HepG2 (cell line): ENCODE measurements at regions not wholly inside any gene's neighbourhood (a gene's known extent, or its start where the extent isn't known, plus 50 kb on each side); places are given as distances from the start of the nearest gene placed in this dataset.

ENCODE experiments used
- ATF2 ChIP-seq: sonication (generic); formaldehyde crosslinking; IDR thresholded peaks from 2 replicates; pipeline ENCODE4 v1.4.0; 2020; ENCODE audit warnings: missing genetic modification reagents
- EZH2 ChIP-seq: conservative IDR thresholded peaks from 2 replicates; pipeline ENCODE4 v1.6.1; 2012; ENCODE audit warnings: mild to moderate bottlenecking, low read depth, low read length, moderate library complexity
- FOXC1 ChIP-seq: sonication (generic); formaldehyde crosslinking; IDR thresholded peaks from 2 replicates; pipeline ENCODE4 v1.8.0; 2022; ENCODE audit warnings: mild to moderate bottlenecking, missing genetic modification reagents, borderline replicate concordance
- GLI4 ChIP-seq: sonication (generic); formaldehyde crosslinking; IDR thresholded peaks from 2 replicates; pipeline ENCODE4 v1.5.1; 2020; ENCODE audit warnings: missing genetic modification reagents, mild to moderate bottlenecking, moderate library complexity, borderline replicate concordance
- GRHL1 ChIP-seq: sonication (generic); formaldehyde crosslinking; conservative IDR thresholded peaks from 2 replicates; pipeline ENCODE4 v1.8.0; 2022; ENCODE audit warnings: missing genetic modification reagents
- IRF2 ChIP-seq: IDR thresholded peaks from 2 replicates; pipeline ENCODE4 v1.6.1; 2018; ENCODE audit warnings: missing genetic modification reagents, missing compliant biosample characterization
- LBX2 ChIP-seq: sonication (generic); formaldehyde crosslinking; IDR thresholded peaks from 2 replicates; pipeline ENCODE4 v1.5.0; 2020; ENCODE audit warnings: missing genetic modification reagents, mild to moderate bottlenecking, borderline replicate concordance
- MTF1 ChIP-seq: sonication (generic); formaldehyde crosslinking; IDR thresholded peaks from 2 replicates; pipeline ENCODE4 v1.5.0; 2020; ENCODE audit warnings: missing genetic modification reagents
- MXI1 ChIP-seq: IDR thresholded peaks from 3 replicates; pipeline ENCODE4 v1.6.1; 2012; ENCODE audit warnings: low read depth, low read length, inconsistent platforms, borderline replicate concordance
- MYNN ChIP-seq: sonication (generic); formaldehyde crosslinking; IDR thresholded peaks from 2 replicates; pipeline ENCODE4 v1.4.0; 2020; ENCODE audit warnings: mild to moderate bottlenecking, low read depth, missing genetic modification reagents
- NCOA2 ChIP-seq: sonication (generic); formaldehyde crosslinking; IDR thresholded peaks from 2 replicates; pipeline ENCODE4 v1.8.0; 2022; ENCODE audit warnings: inconsistent platforms
- RBFOX2 ChIP-seq: fragments of 200-400 bp; formaldehyde crosslinking; IDR thresholded peaks from 2 replicates; pipeline ENCODE4 v1.6.1; 2017; ENCODE audit warnings: low read depth, mild to moderate bottlenecking, low read length
- REPIN1 ChIP-seq: sonication (generic); formaldehyde crosslinking; IDR thresholded peaks from 2 replicates; pipeline ENCODE4 v1.8.0; 2022; ENCODE audit warnings: missing genetic modification reagents, low read depth, mild to moderate bottlenecking, borderline replicate concordance
- U2AF2 ChIP-seq: fragments of 200-400 bp; formaldehyde crosslinking; IDR thresholded peaks from 2 replicates; pipeline ENCODE4 v1.6.1; 2017; ENCODE audit warnings: low read depth, mild to moderate bottlenecking, low read length
- USF2 ChIP-seq, 2 experiments: sonication (generic) in 1 of 2; formaldehyde crosslinking in 1 of 2; IDR thresholded peaks; 2 replicates each; pipeline versions ENCODE4 v1.5.1 to v1.6.1; 2011 to 2020; ENCODE audit warnings: borderline replicate concordance in 1 of 2, low read depth in 1 of 2, low read length in 1 of 2, mild to moderate bottlenecking in 1 of 2, missing genetic modification reagents in 1 of 2, moderate library complexity in 1 of 2
- ZNF337 ChIP-seq: sonication (generic); formaldehyde crosslinking; IDR thresholded peaks from 2 replicates; pipeline ENCODE4 v1.5.1; 2020; ENCODE audit warnings: missing genetic modification reagents, low read depth, mild to moderate bottlenecking, borderline replicate concordance
- ZNF563 ChIP-seq: sonication (generic); formaldehyde crosslinking; IDR thresholded peaks from 2 replicates; pipeline ENCODE4 v1.8.0; 2022; ENCODE audit warnings: mild to moderate bottlenecking, moderate library complexity, missing genetic modification reagents
- ZNF7 ChIP-seq: IDR thresholded peaks from 2 replicates; pipeline ENCODE4 v1.6.1; 2016; ENCODE audit warnings: missing biosample characterization, missing genetic modification reagents
- ZNF780A ChIP-seq: sonication (generic); formaldehyde crosslinking; IDR thresholded peaks from 2 replicates; pipeline ENCODE4 v1.8.0; 2022; ENCODE audit warnings: mild to moderate bottlenecking, missing genetic modification reagents, moderate library complexity
- ZSCAN22 ChIP-seq: sonication (generic); formaldehyde crosslinking; IDR thresholded peaks from 2 replicates; pipeline ENCODE4 v1.4.0; 2020; ENCODE audit warnings: mild to moderate bottlenecking, missing genetic modification reagents
- ZUFSP ChIP-seq: sonication (generic); formaldehyde crosslinking; IDR thresholded peaks from 2 replicates; pipeline ENCODE4 v1.9.0; 2021; ENCODE audit warnings: missing genetic modification reagents, mild to moderate bottlenecking, borderline replicate concordance

GRCh38 chr1:178620584-178621475, 104.2 kb upstream of the RALGPS2 start (continued):
- TF ChIP-seq USF2 (IDR thresholded peaks at IDR 0.05; ENCODE audit: low read depth, low read length) (peak; percentile 48; the same call in 1 of the 2 replicates), USF2 (CRISPR knock-in tag; IDR thresholded peaks at IDR 0.05; ENCODE audit: borderline replicate concordance) (no peak; the same call in 1 of the 2 replicates), U2AF2 (no peak), FOXC1 (no peak), ZSCAN22 (CRISPR knock-in tag) (no peak), RBFOX2 (no peak), REPIN1 (peak; percentile 49; the same call in 1 of the 2 replicates), NCOA2 (CRISPR knock-in tag) (peak; percentile 78), EZH2 (no peak), ZNF337 (CRISPR knock-in tag) (no peak), LBX2 (CRISPR knock-in tag) (no peak), GLI4 (CRISPR knock-in tag) (no peak), MYNN (CRISPR knock-in tag) (no peak), GRHL1 (CRISPR knock-in tag) (no peak), ZNF7 (CRISPR knock-in tag) (no peak), IRF2 (peak; percentile 74; the same call in 1 of the 2 replicates), ATF2 (peak; percentile 42; the same call in 1 of the 2 replicates), ZNF563 (CRISPR knock-in tag) (peak; percentile 66), MXI1 (no peak), ZNF780A (CRISPR knock-in tag) (no peak), MTF1 (CRISPR knock-in tag) (no peak), ZUFSP (CRISPR knock-in tag) (no peak)
